ENCODE measurements at regions not wholly inside any gene's neighbourhood (a gene's known extent, or its start where the extent isn't known, plus 50 kb on each side); places are given as distances from the start of the nearest gene placed in this dataset.
A peak's percentile ranks its signal among the peaks of the same experiment; 100 is the strongest.

- Histone ChIP-seq H3K36me3 (no peaks in the 10 kb centered on the region), H3K4me1 (peaks cover 60 to 61% of the 10 kb centered on the region in 2 donors), H3K4me3 (replicated peaks in 1 of 3) (no peak overlapping the region), H3K27ac (peak overlapping the region in 2 of 3 donors; percentile 85 to 90), H3K9me3 (no peaks in the 10 kb centered on the region), H3K27me3 (no peaks in the 10 kb centered on the region)
- DNase-seq: no peak
- TF ChIP-seq CTCF (IDR thresholded peaks at IDR 0.05): no peak
- TF ChIP-seq POLR2A (IDR thresholded peaks at IDR 0.05): no peak
- intact Hi-C loops (cut with DNase I): no loop called here
- 90 to 91% methylated on average over 11 of the region's 11 CpGs for WGBS, 2 donors
These were observed 164.9 kb upstream of the RAB4A start for GRCh38 chr1:229105822-229106525.

- Histone ChIP-seq H3K4me1 (peaks cover 63 to 67% of the 10 kb centered on the region in 2 donors), H3K27me3 (no peaks in the 10 kb centered on the region), H3K4me3 (replicated peaks in 1 of 3) (no peak overlapping the region), H3K9me3 (no peaks in the 10 kb centered on the region), H3K36me3 (no peaks in the 10 kb centered on the region), H3K27ac (peak overlapping the region in 2 of 3 donors; percentile 85 to 90)
- TF ChIP-seq CTCF (IDR thresholded peaks at IDR 0.05): no peak
- no peak for TF ChIP-seq POLR2A (IDR thresholded peaks at IDR 0.05)
- DNase-seq: peak; percentile 61 to 70
- WGBS, 2 donors: 60 to 64% methylated on average over 7 of the region's 7 CpGs
- intact Hi-C loops (cut with DNase I): no loop called here
These were observed 164.3 kb upstream of the RAB4A start for GRCh38 chr1:229106526-229107125.

GRCh38 chr1:229107304-229107815 lies 163.6 kb upstream of the RAB4A start:
- H3K9me3 ChIP-seq: no peaks in the 10 kb centered on the region
- no peak for TF ChIP-seq POLR2A (IDR thresholded peaks at IDR 0.05)
- TF ChIP-seq CTCF (IDR thresholded peaks at IDR 0.05): no peak
- H3K36me3 ChIP-seq: no peaks in the 10 kb centered on the region
- DNase-seq: no peak
- no peaks in the 10 kb centered on the region for H3K27me3 ChIP-seq
- H3K27ac ChIP-seq: peak overlapping the region in 2 of 3 donors; percentile 85 to 90
- no peak overlapping the region for H3K4me3 ChIP-seq (replicated peaks in 1 of 3)
- peaks cover 63 to 74% of the 10 kb centered on the region in 2 donors for H3K4me1 ChIP-seq
- intact Hi-C loops (cut with DNase I): no loop called here
- WGBS, 2 donors: 95% methylated on average over 6 of the region's 6 CpGs

- WGBS, 2 donors: 91 to 97% methylated on average over 2 of the region's 2 CpGs
- Histone ChIP-seq H3K4me1 (peaks cover 57 to 70% of the 10 kb centered on the region in 2 donors), H3K36me3 (no peaks in the 10 kb centered on the region), H3K9me3 (no peaks in the 10 kb centered on the region), H3K27me3 (no peaks in the 10 kb centered on the region), H3K4me3 (replicated peaks in 1 of 3) (no peak overlapping the region), H3K27ac (peak overlapping the region in 2 of 3 donors; percentile 85 to 90)
- intact Hi-C loops (cut with DNase I): no loop called here
- no peak for TF ChIP-seq CTCF (IDR thresholded peaks at IDR 0.05)
- no peak for TF ChIP-seq POLR2A (IDR thresholded peaks at IDR 0.05)
- DNase-seq: no peak
These were observed 162.9 kb upstream of the RAB4A start for GRCh38 chr1:229107972-229108371.
